Keratinocyte (primary cell): ENCODE measurements at regions not wholly inside any gene's neighbourhood (a gene's known extent, or its start where the extent isn't known, plus 50 kb on each side); places are given as distances from the start of the nearest gene placed in this dataset.

ENCODE experiments used
- DNase-seq: peaks from one replicate; pipeline ENCODE4 v3.0.0-alpha.2; 2011; ENCODE audit warnings: low read depth, missing footprints, low spot score
- FAIRE-seq: peaks from 2 replicates; lab custom pipeline; 2011; peaks lifted over from hg19 to GRCh38; lab: Jason Lieb, UNC
- H2AFZ ChIP-seq: 2 replicates; pipeline ENCODE4 v1.6.0; 2012; ENCODE audit warnings: low read length, control low read depth, inconsistent platforms; ENCODE audit not compliant: control insufficient read depth
- H3K27ac ChIP-seq: 2 replicates; pipeline ENCODE4 v1.5.1; 2011; ENCODE audit warnings: low read length; ENCODE audit not compliant: control insufficient read depth, insufficient read depth
- H3K27me3 ChIP-seq: 3 replicates; pipeline ENCODE4 v1.6.0; 2011; ENCODE audit warnings: low read length; ENCODE audit not compliant: control insufficient read depth, insufficient read depth; ENCODE audit errors: extremely low read depth
- H3K36me3 ChIP-seq, 2 experiments: 2 replicates in 1 of 2; 3 replicates in 1 of 2; pipeline ENCODE4 v1.5.1; 2011; ENCODE audit warnings: low read length in 2 of 2, mild to moderate bottlenecking in 1 of 2; ENCODE audit not compliant: control insufficient read depth in 2 of 2, insufficient read depth in 2 of 2; ENCODE audit errors: extremely low read depth in 1 of 2
- H3K4me1 ChIP-seq: 3 replicates; pipeline ENCODE4 v1.5.1; 2011; ENCODE audit warnings: low read length; ENCODE audit not compliant: control insufficient read depth, insufficient read depth; ENCODE audit errors: extremely low read depth
- H3K4me2 ChIP-seq: 3 replicates; pipeline ENCODE4 v1.6.0; 2011; ENCODE audit warnings: low read depth, low read length; ENCODE audit not compliant: control insufficient read depth, insufficient read depth; ENCODE audit errors: extremely low read depth
- H3K4me3 ChIP-seq, 3 experiments: fragments of 200-600 bp in 1 of 3; sonication (generic) in 1 of 3; 2 replicates in 2 of 3; 3 replicates in 1 of 3; pipeline ENCODE4 v1.5.1; 2011 to 2016; ENCODE audit warnings: low read length in 3 of 3, mild to moderate bottlenecking in 3 of 3, control low read depth in 2 of 3, inconsistent platforms in 1 of 3, low read depth in 1 of 3, mixed read lengths in 1 of 3, mixed run types in 1 of 3, moderate library complexity in 1 of 3; ENCODE audit not compliant: control insufficient read depth in 2 of 3, insufficient read depth in 2 of 3; ENCODE audit errors: extremely low read depth in 1 of 3
- H3K79me2 ChIP-seq: 2 replicates; pipeline ENCODE4 v1.6.0; 2012; ENCODE audit warnings: low read length; ENCODE audit not compliant: control insufficient read depth, insufficient read depth
- H3K9ac ChIP-seq: 3 replicates; pipeline ENCODE4 v1.6.0; 2011; ENCODE audit warnings: low read length; ENCODE audit not compliant: control insufficient read depth, insufficient read depth; ENCODE audit errors: extremely low read depth
- H3K9me1 ChIP-seq: 3 replicates; pipeline ENCODE4 v1.6.0; 2011; ENCODE audit warnings: low read length; ENCODE audit not compliant: control insufficient read depth, insufficient read depth; ENCODE audit errors: extremely low read depth
- H3K9me3 ChIP-seq: 2 replicates; pipeline ENCODE4 v1.5.1; 2012; ENCODE audit warnings: low read depth, low read length; ENCODE audit not compliant: control insufficient read depth
- H4K20me1 ChIP-seq: 3 replicates; pipeline ENCODE4 v1.6.0; 2011; ENCODE audit warnings: low read length; ENCODE audit not compliant: control insufficient read depth, insufficient read depth; ENCODE audit errors: extremely low read depth
- EZH2 ChIP-seq: IDR thresholded peaks from one replicate; pipeline ENCODE4 v1.6.1; 2012; ENCODE audit warnings: inconsistent platforms, mild to moderate bottlenecking, low read length, moderate library complexity
- dilution Hi-C: fragments of 300-500 bp; cut with MboI; formaldehyde crosslinking; loops from one replicate; pipeline ENCODE4 v1.7.0; 2020; ENCODE audit warnings: low sequenced_read_pairs; ENCODE audit not compliant: extremely low pct_ligation_motif_present
- TF ChIP-seq, protein P1 (sequence below), 3 experiments: IDR thresholded peaks in 1 of 3; conservative IDR thresholded peaks in 1 of 3; optimal IDR thresholded peaks in 1 of 3; 2 replicates in 2 of 3; 3 replicates in 1 of 3; pipeline versions ENCODE3 to v1.5.1; 2011; ENCODE audit warnings: low read length in 3 of 3, mild to moderate bottlenecking in 3 of 3, moderate library complexity in 2 of 3, control low read depth in 1 of 3, inconsistent platforms in 1 of 3; ENCODE audit not compliant: insufficient read depth in 2 of 3; ENCODE audit errors: extremely low read depth in 1 of 3

DNA sequence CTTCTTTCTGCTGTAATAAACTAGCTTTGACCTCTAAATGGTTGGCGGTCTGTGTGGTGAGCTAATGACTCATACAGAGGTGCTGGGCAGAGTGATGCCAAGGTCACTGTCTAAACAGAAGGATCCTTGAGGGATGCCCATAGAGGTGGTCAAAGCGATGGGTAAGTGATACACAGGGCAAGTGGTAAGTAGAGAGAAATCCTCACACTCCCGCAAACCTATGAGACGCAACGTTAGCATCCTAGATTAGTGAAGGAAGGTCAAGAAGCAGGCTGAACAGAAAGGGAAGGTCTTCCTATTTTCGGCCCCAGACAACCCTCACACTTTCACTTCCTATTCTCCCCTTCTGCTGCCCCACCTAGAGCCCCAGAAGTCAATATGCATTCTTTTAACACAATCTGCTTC, 65.6 kb upstream of the SESN3 start:
- Histone ChIP-seq H3K9me1 (no peaks in the 10 kb centered on the region), H3K9ac (no peak overlapping the region), H3K36me3 (no peaks in the 10 kb centered on the region), H3K4me3 (no peak overlapping the region), H4K20me1 (no peaks in the 10 kb centered on the region), H3K4me1 (peaks cover 6% of the 10 kb centered on the region), H3K27me3 (no peaks in the 10 kb centered on the region), H2AFZ (no peak overlapping the region), H3K4me2 (no peak overlapping the region), H3K27ac (no peak overlapping the region), H3K9me3 (no peaks in the 10 kb centered on the region), H3K79me2 (no peaks in the 10 kb centered on the region)
- no peak for TF ChIP-seq EZH2
- TF ChIP-seq, protein P1, sequence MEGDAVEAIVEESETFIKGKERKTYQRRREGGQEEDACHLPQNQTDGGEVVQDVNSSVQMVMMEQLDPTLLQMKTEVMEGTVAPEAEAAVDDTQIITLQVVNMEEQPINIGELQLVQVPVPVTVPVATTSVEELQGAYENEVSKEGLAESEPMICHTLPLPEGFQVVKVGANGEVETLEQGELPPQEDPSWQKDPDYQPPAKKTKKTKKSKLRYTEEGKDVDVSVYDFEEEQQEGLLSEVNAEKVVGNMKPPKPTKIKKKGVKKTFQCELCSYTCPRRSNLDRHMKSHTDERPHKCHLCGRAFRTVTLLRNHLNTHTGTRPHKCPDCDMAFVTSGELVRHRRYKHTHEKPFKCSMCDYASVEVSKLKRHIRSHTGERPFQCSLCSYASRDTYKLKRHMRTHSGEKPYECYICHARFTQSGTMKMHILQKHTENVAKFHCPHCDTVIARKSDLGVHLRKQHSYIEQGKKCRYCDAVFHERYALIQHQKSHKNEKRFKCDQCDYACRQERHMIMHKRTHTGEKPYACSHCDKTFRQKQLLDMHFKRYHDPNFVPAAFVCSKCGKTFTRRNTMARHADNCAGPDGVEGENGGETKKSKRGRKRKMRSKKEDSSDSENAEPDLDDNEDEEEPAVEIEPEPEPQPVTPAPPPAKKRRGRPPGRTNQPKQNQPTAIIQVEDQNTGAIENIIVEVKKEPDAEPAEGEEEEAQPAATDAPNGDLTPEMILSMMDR (optimal IDR thresholded peaks at IDR 0.05 in 1 of 3, IDR thresholded peaks at IDR 0.05 in 1 of 3, conservative IDR thresholded peaks at IDR 0.05 in 1 of 3; ENCODE audit: extremely low read depth in 1 of 3, insufficient read depth in 2 of 3, low read length in 3 of 3), result no peak
- dilution Hi-C loops, result no loop called here
- FAIRE-seq (no peak), DNase-seq (no peak)

DNA sequence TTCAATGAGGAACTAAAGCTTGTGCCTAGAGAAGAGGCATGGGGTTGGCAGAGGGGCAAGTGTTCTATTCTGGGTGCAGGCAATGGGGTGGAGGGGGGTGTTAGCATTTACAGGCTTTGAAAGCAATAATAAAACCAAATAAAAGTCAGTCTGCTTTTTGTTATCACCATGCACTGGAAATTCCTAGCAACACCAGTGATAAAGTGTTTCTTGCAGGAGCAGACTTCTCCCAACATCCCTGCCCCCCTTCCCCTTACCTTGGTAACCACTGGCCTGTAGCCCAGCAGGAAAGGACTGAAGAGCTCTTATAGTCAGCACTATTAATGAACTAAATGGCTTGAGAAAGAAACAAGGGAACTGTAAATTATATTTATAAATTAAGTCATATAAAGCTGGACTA, 65.2 kb upstream of the SESN3 start:
- no peak for TF ChIP-seq EZH2
- TF ChIP-seq, protein P1 (optimal IDR thresholded peaks at IDR 0.05 in 1 of 3, IDR thresholded peaks at IDR 0.05 in 1 of 3, conservative IDR thresholded peaks at IDR 0.05 in 1 of 3; ENCODE audit: extremely low read depth in 1 of 3, insufficient read depth in 2 of 3, low read length in 3 of 3), result no peak
- Histone ChIP-seq H3K27ac (no peak overlapping the region), H3K79me2 (no peaks in the 10 kb centered on the region), H3K36me3 (no peaks in the 10 kb centered on the region), H3K4me3 (no peak overlapping the region), H3K9me1 (no peaks in the 10 kb centered on the region), H4K20me1 (no peaks in the 10 kb centered on the region), H3K27me3 (no peaks in the 10 kb centered on the region), H3K9ac (no peak overlapping the region), H3K4me1 (peaks cover 6% of the 10 kb centered on the region), H3K4me2 (no peak overlapping the region), H2AFZ (no peak overlapping the region), H3K9me3 (no peaks in the 10 kb centered on the region)
- no peak for DNase-seq
- FAIRE-seq, result no peak
- dilution Hi-C loops, result no loop called here
